ENCODE measurements at regions not wholly inside any gene's neighbourhood (a gene's known extent, or its start where the extent isn't known, plus 50 kb on each side); places are given as distances from the start of the nearest gene placed in this dataset.

DNA sequence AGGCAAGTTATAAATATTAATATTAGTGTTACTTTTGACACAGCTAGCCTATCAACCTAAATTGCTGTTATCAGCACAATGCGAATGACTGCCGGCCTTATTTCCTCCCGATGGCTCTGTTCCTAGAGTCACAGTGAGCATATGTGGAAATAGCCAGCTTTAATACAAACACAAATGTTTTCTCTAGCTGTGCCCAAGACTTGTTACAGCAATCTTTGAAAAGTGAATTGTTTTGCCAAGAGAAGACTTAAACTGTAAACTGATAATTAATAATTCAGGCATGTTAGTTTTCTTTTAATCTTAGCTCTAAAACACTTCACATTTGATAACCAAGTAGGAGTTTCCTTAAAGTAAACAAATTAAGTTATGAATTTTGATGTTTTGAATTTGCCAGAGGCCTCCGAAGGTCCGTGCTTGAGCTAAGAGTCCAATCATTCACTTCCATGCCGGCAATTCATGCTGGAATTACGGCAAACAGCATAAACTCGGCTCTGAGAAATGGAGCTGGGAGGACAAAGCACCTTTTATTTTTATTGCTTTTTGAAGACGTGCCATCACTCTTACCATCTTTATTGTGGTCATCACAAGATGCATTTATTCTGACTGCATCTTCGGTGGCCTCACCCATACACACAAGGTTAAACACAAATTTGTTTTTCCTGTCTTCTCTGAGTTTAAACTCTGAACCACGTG, 184.5 kb upstream of the CWC22 start:
- Histone ChIP-seq H3K36me3 (no peaks in the 10 kb centered on the region), H3K4me3 (peak overlapping the region in 1 of 4 donors; percentile 35), H3K4me1 (peaks cover 0 to 3% (median 0%) of the 10 kb centered on the region in 3 donors), H3K27me3 (no peaks in the 10 kb centered on the region), H3K27ac (peak overlapping the region in 2 of 4 donors; percentile 55 to 60), H3K9me3 (no peaks in the 10 kb centered on the region)
- intact Hi-C loops (cut with DNase I) = no loop called here
- no peak for TF ChIP-seq POLR2A (IDR thresholded peaks at IDR 0.05)
- TF ChIP-seq, protein P1, sequence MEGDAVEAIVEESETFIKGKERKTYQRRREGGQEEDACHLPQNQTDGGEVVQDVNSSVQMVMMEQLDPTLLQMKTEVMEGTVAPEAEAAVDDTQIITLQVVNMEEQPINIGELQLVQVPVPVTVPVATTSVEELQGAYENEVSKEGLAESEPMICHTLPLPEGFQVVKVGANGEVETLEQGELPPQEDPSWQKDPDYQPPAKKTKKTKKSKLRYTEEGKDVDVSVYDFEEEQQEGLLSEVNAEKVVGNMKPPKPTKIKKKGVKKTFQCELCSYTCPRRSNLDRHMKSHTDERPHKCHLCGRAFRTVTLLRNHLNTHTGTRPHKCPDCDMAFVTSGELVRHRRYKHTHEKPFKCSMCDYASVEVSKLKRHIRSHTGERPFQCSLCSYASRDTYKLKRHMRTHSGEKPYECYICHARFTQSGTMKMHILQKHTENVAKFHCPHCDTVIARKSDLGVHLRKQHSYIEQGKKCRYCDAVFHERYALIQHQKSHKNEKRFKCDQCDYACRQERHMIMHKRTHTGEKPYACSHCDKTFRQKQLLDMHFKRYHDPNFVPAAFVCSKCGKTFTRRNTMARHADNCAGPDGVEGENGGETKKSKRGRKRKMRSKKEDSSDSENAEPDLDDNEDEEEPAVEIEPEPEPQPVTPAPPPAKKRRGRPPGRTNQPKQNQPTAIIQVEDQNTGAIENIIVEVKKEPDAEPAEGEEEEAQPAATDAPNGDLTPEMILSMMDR (IDR thresholded peaks at IDR 0.05) = no peak
- DNase-seq = no peak
- 53 to 67% methylated on average over 11 of the region's 11 CpGs for WGBS, 2 donors

DNA sequence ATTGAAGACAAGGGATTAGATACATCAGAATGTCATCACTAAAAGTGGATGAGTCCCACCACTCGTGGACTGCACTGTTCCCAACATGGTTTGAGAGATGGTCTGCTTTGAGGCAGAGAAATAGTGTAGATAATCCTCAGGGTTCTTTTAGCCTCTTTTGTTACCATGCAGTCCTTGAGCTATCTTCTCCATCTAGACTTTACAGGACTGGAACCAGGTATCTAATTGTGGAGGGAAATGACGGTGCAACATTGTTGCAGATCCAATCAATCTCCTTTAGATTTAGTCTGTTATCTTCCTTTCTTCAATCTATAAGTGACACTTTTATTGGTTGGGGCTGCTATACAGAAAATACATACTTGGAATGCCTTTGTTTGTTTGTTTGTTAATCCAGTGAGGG, 183.8 kb upstream of the CWC22 start:
- Histone ChIP-seq H3K36me3 (no peaks in the 10 kb centered on the region), H3K4me3 (no peak overlapping the region), H3K27ac (peak overlapping the region in 1 of 4 donors; percentile 60), H3K4me1 (no peaks in the 10 kb centered on the region), H3K9me3 (no peaks in the 10 kb centered on the region), H3K27me3 (no peaks in the 10 kb centered on the region)
- TF ChIP-seq, protein P1 (IDR thresholded peaks at IDR 0.05) = no peak
- no peak for TF ChIP-seq POLR2A (IDR thresholded peaks at IDR 0.05)
- intact Hi-C loops (cut with DNase I) = no loop called here
- 83 to 88% methylated on average over 2 of the region's 2 CpGs for WGBS, 2 donors
- DNase-seq = no peak

DNA sequence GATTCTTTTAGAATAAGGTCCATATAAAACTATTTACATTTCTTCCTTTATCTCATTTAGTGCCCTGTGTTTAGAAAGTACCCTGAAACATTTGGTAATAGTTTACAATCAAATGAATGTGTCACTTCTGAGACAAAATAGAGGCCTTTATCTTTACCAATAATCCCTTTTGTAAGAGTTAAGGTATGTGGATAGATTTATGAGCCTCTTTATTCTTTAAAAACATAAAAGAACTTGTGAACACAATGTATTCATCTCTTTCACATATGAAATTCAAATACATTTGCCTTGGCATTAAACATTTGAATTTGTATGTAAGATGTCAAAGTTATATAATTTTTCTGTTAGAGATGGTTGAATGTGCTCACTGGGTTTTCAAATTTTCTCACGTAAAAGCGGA, 180.5 kb upstream of the CWC22 start:
- intact Hi-C loops (cut with DNase I) = no loop called here
- TF ChIP-seq, protein P1 (IDR thresholded peaks at IDR 0.05) = no peak
- TF ChIP-seq POLR2A (IDR thresholded peaks at IDR 0.05) = no peak
- WGBS, 2 donors = 57 to 65% methylated on average over 2 of the region's 2 CpGs

DNA sequence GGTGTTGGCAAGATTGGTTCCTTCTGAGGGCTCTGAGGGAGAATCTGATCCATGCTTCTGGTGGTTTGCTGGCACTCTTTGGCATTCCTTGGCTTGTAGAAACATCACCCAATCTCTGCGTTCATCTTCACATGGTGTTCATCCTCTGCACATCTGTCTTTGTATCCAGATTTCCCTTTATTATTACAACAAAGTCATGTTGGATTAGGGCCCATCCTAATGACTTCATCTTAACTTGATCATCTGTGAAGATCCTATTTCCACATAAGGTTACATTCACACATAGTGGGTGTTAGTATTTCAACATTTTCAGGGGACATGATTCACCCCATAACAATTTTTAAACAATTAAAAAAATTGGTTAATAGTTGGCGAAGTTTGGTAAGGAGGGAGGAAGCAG, 177.4 kb upstream of the CWC22 start:
- no peak for DNase-seq
- no peak for TF ChIP-seq POLR2A (IDR thresholded peaks at IDR 0.05)
- TF ChIP-seq, protein P1 (IDR thresholded peaks at IDR 0.05) = no peak
- Histone ChIP-seq H3K36me3 (no peaks in the 10 kb centered on the region), H3K4me1 (no peaks in the 10 kb centered on the region), H3K4me3 (no peak overlapping the region), H3K27me3 (no peaks in the 10 kb centered on the region), H3K27ac (no peak overlapping the region), H3K9me3 (no peaks in the 10 kb centered on the region)
- intact Hi-C loops (cut with DNase I) = no loop called here
- WGBS, 2 donors = 30 to 36% methylated on average over 2 of the region's 2 CpGs

More for the DNA sequence above, 180.5 kb upstream of the CWC22 start:
- no peak overlapping the region for H3K4me3 ChIP-seq
- H3K27me3 ChIP-seq = no peaks in the 10 kb centered on the region
- no peak overlapping the region for H3K27ac ChIP-seq
- H3K9me3 ChIP-seq = no peaks in the 10 kb centered on the region
- H3K36me3 ChIP-seq = no peaks in the 10 kb centered on the region
- H3K4me1 ChIP-seq = no peaks in the 10 kb centered on the region
- DNase-seq = no peak

DNA sequence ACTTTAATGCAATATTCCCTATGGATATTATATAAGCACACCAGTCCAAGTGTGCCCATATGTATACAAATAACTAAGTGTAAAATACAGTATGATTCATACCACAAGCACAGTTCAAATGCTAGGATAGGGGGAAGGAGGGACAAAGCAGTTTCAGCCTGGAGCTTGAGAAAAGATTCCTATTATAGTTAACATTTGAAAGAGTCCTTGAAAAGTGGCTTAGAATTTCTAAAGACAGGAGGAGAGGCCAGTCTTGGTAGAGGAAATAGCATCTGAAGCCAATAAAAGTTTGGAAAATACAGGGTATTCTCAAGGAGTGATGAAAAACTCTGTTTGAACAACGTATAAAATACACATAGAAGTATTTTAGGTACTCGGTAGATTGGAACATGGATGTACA, 173.4 kb upstream of the CWC22 start:
- TF ChIP-seq POLR2A (IDR thresholded peaks at IDR 0.05) = no peak
- TF ChIP-seq, protein P1 (IDR thresholded peaks at IDR 0.05) = no peak
- 68 to 76% methylated on average over 2 of the region's 2 CpGs for WGBS, 2 donors
- H3K27me3 ChIP-seq = no peaks in the 10 kb centered on the region
- H3K4me1 ChIP-seq = no peaks in the 10 kb centered on the region
- DNase-seq = no peak
- no peak overlapping the region for H3K4me3 ChIP-seq
- intact Hi-C loops (cut with DNase I) = no loop called here
- H3K9me3 ChIP-seq = no peaks in the 10 kb centered on the region
- H3K27ac ChIP-seq = no peak overlapping the region
- H3K36me3 ChIP-seq = no peaks in the 10 kb centered on the region
